Right ventricle myocardium inferior (tissue), 1 donor: ENCODE measurements at regions not wholly inside any gene's neighbourhood (a gene's known extent, or its start where the extent isn't known, plus 50 kb on each side); places are given as distances from the start of the nearest gene placed in this dataset.
"Not testable (repeated sequence)": the region's sequence is repeated elsewhere in the genome, so short reads cannot be mapped to it uniquely, and the experiment has no call there.

Experiments
- ATAC-seq: fragments of 200-7000 bp; cut with Tn5 transposase; one replicate; pipeline ENCODE4 v1.9.1; 2020; ENCODE audit warnings: mild to moderate bottlenecking, moderate library complexity
- DNase-seq: peaks from one replicate; pipeline ENCODE4 v3.0.0; 2021; ENCODE audit errors: missing footprints
- intact Hi-C: fragments of 100-400 bp; cut with DNase I; formaldehyde crosslinking; loops from one replicate; pipeline ENCODE4 v1.11.0; 2022
- donor health status: DM: no; HTN: yes; CAD: no; lungs with severe emphysema.

DNA sequence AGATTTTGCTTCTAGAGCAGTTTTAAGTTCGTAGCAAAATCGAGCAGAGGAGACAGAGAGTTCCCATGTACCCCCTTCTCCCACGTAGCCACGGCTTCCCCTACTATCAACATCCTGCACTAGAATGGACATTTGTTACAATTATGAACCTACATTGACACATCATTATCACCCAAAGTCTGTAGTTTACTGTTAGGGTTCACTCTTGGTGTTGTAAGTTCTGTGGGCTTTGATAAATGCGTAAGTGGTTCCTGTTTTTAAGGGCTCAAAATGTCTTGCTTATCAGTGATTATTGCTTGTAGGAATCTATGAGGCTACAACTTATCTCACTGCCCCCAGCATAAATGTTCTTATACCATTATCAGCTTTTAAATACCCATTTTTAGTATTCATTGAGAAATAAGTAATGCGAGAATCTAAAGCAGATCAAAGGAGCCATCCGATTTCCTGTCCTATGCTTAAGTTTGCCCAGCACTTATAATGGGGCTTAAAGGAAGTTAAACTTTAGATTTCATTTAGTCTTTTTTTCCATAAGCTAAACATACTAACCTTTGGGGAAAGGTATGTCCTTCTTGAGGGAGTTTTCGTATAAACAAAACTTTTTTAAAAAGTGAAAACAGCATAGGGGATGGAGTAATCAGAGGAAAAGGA lies 118.7 kb downstream of the HAUS1 start:
- intact Hi-C loops: no loop called here
- ATAC-seq (no peak), DNase-seq (no peak)

- DNase-seq (no peak), ATAC-seq (no peak)
- intact Hi-C loops: no loop called here
Observed at GRCh38 chr18:46224181-46224775, 120.1 kb downstream of the HAUS1 start.

DNA sequence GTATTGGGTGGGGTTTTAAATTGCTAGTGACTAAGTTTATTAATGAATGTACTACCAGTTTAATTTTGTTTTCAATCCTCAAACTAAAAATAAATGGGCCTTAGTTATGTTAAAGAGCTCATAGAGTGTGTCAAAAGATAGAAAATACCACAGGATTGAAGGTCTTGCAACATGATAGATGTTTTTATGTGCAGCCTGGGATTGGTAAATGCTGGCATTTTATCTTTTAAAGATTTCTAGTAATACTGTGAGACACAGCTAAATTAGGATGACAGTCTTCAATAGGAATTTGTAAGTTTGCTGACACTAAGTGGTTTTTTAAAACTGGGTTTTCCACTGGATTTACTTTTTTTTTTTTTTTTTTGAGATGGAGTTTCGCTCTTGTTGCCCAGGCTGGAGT lies 122.3 kb downstream of the HAUS1 start:
- DNase-seq (no peak), ATAC-seq (no peak)
- intact Hi-C loops: no loop called here

DNA sequence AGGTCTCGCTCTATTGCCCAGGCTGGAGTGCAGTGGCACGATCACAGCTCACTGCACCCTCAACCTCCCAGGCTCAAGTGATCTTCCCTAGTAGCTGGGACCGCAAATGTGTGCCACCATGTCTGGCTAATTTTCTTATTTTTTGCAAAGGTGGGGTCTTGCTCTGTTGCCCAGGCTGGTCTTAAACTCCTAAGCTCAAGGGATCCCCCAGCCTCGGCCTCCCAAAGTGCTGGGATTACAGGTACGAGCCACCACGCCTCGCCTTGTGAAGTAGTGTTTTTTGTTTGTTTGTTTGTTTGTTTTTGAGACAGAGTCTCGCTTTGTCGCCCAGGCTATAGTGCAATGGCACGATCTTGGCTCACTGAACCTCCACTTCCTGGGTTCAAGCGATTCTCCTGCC lies 125.5 kb downstream of the HAUS1 start:
- DNase-seq, intact Hi-C loops, ATAC-seq: not testable (repeated sequence)

DNA sequence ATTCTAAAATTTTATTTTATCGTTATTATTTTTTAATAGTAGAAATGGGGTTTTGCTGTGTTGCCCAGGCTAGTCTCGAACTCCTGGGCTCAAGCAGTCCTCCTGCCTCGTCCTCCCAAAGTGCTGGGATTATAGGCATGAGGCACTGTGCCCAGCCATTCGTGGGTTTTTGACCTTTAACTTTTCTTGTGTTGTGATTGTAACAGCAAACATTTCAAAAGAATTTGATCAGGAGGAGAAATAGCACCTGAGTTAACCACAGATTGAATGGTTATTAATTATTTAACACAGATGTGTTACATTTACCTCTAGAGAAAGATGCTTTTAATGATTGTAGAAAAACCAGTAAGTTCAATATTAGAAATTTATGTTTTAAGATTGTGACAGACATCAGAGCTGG lies 132.0 kb downstream of the HAUS1 start:
- DNase-seq (no peak), ATAC-seq (no peak)
- intact Hi-C loops: no loop called here

DNA sequence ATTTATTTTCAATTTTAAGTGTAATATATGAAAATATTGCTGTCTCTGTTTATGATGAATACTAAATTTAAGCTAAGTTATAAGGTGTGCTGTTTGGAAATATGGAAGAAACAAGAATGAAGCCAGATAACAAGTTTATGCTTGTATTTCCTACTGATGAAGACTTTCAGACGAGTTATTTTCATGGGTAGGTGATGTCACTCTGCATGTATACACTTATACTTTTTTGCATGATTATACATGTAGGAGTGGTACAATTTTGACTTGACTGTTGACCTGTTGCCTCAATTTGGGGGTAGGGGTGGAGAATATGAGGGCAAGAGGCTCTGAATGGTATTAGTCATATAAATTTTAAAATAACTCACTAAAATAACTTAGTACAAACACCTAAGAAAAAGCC lies 133.7 kb downstream of the HAUS1 start:
- DNase-seq (no peak), ATAC-seq (no peak)
- intact Hi-C loops: no loop called here

DNA sequence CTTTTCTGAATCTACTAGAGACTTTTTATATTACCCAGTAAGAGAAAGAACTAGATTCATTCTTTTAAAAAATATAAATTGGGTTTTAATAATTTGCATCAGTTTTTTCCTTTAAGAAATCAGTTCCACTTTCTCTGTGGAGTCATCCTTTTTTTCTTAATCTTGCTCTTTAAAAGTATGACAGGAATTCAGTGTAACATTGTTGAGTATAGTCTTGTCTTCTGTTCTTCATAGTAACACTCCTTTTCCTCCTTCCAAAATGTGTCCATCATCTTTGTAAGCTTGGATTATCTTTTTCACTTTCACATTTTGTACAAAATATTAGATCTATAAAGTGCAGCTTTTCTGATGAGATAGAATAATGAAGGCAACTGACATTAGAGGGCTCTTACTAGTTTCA lies 135.4 kb downstream of the HAUS1 start:
- intact Hi-C loops: no loop called here
- DNase-seq (no peak), ATAC-seq (no peak)

GRCh38 chr18:46239998-46240397 lies 135.8 kb downstream of the HAUS1 start:
- DNase-seq: no peak
- intact Hi-C loops: no loop called here
- ATAC-seq: no peak

GRCh38 chr18:46241393-46241792 lies 137.2 kb downstream of the HAUS1 start:
- intact Hi-C loops, ATAC-seq, DNase-seq: not testable (repeated sequence)

GRCh38 chr18:46242183-46242582 lies 138.0 kb downstream of the HAUS1 start:
- intact Hi-C loops: no loop called here
- DNase-seq (no peak), ATAC-seq (no peak)

- intact Hi-C loops: no loop called here
- DNase-seq (no peak), ATAC-seq (no peak)
Observed at GRCh38 chr18:46243095-46243494, 138.9 kb downstream of the HAUS1 start.

DNA sequence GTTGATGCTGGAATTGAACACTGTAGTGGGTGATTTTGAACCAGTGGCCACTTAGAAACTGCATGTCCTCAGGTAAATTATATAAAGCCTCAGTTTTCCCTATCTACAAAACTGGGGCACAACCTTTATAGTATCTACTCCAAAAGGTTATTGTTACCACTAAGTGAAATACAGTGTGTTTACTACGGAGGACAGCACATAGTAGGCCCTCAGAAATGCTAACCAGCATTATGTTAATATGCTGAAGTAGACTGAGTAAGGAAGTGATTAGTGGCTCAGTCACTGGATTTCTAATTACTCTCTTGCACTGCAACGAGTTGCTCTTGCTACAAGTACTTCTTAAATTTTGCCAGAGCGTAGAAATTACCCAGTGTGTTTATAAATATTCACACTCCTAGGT lies 139.5 kb downstream of the HAUS1 start:
- intact Hi-C loops: no loop called here

GRCh38 chr18:46246101-46246500 lies 141.9 kb downstream of the HAUS1 start:
- DNase-seq: no peak

More for the DNA sequence above, 139.5 kb downstream of the HAUS1 start:
- DNase-seq (no peak), ATAC-seq (no peak)

GRCh38 chr18:46247942-46248341 lies 143.8 kb downstream of the HAUS1 start:
- intact Hi-C loops: no loop called here
- ATAC-seq: no peak
- DNase-seq: no peak

More at GRCh38 chr18:46246101-46246500, 141.9 kb downstream of the HAUS1 start:
- intact Hi-C loops: no loop called here
- no peak for ATAC-seq

- intact Hi-C loops: no loop called here
- DNase-seq (no peak), ATAC-seq (peak; percentile 59)
Observed at GRCh38 chr18:46250084-46250811, 146.1 kb downstream of the HAUS1 start.

DNA sequence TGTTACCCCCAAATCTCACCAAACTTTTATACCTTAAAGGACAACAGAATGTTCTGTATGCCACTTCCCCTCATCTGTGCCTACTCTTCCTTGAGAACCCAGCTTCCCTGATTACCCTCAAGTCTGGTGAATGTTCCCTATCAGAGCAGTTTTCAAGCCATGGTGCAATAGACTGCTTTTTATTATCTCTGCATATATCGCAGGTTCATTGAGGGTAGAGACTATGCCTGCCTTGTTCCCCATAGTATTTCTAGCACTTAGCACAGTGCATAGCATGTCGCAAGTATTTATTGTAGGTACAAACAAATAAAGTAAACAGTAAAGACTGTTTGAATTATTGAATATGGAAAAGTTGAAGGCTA lies 146.6 kb downstream of the HAUS1 start:
- DNase-seq (no peak), ATAC-seq (peak; percentile 11)
- intact Hi-C loops: no loop called here

DNA sequence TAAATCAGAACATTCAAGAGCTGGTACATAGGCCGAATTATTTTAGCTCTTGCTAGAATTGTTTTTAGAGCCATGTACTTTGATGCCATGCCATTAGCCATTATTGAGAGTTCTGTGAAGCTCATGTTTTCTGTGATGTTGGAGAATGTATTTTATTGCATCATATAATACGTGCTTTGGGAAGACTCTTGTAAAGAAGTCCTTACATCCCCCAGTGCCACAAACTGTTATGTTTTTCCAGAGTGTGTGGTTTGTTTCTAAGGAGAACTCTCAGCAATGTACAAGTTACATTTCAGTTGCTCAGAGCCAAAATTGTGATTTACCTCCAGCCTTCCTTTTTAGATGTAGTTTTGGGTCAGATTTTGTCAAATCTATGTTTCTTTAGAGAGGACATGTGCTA lies 148.6 kb downstream of the HAUS1 start:
- ATAC-seq (no peak), DNase-seq (no peak)
- intact Hi-C loops: no loop called here

- DNase-seq: no peak
- intact Hi-C loops: no loop called here
- no peak for ATAC-seq
Observed at GRCh38 chr18:46253498-46253897, 149.3 kb downstream of the HAUS1 start.

DNA sequence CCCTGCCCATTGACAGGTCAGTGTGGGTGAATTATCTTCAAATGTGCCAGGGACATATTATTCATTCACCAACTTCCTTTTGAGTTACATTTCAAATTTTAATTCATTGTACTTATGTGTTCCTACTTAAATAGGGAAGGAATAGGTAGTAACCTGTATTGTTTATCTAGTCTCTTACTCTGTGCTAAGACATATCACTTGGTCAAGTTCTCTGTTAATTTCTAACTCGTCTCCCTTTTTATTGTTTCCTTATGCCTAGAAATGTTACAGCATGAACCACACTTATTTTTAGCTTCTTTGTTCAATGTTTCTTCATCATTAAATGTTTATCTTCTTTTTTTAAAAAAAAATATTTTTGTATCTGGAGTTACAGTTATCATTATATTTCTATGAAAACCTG lies 151.9 kb downstream of the HAUS1 start:
- no peak for ATAC-seq

DNA sequence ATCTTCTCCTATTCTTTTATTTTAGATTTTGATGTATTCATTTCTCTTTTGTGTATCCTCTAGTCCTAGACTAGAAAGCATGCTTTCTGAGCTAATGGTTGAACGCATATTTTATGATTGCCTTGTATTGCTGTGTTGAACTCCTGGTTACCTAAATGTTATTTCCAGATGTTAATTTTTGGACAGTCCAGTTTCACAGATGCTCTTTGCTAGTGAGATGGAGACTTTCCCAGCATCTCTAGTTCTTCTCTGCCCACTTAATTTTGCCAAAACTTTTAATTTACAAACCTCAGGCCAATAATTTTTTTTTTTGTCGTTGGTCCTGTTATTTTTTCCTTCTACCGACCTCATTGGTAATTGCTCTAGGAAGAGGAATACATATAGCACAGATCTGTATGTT lies 153.2 kb downstream of the HAUS1 start:
- ATAC-seq (no peak), DNase-seq (no peak)
- intact Hi-C loops: no loop called here

More for the DNA sequence above, 151.9 kb downstream of the HAUS1 start:
- intact Hi-C loops: no loop called here
- DNase-seq: no peak
